ENCODE measurements at regions not wholly inside any gene's neighbourhood (a gene's known extent, or its start where the extent isn't known, plus 50 kb on each side); places are given as distances from the start of the nearest gene placed in this dataset.

DNA sequence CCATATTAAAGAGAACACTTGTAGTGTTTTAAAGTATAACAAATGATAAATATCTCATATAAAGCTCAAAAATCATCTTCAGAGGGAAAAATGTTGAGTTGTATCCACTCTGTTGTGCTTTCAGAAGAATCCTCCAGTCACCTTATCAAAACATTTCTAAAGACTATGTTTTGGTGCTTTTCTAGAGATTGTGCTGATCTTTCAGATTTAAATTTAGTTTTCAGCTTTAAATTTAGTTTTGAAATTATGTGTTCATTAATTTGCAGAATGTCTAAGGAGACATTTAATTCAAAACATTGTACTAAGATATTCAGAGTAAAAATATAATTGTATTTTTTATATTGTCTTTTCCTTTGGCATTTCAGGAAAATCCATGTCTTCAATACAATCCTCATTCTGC lies 303.1 kb upstream of the KYNU start:
- Histone ChIP-seq H3K4me1 (ENCODE audit: control insufficient read depth, extremely low read depth, insufficient read depth, low read length) (no peaks in the 10 kb centered on the region), H3K27me3 (ENCODE audit: control insufficient read depth in 2 of 2, insufficient read depth in 2 of 2, low read length in 2 of 2) (no peaks in the 10 kb centered on the region), H2AFZ (ENCODE audit: low read depth, low read length) (no peak overlapping the region), H3K9me1 (replicated peaks; ENCODE audit: control insufficient read depth, extremely low read depth, insufficient read depth, low read length) (no peaks in the 10 kb centered on the region), H4K20me1 (replicated peaks; ENCODE audit: control insufficient read depth, extremely low read depth, insufficient read depth, low read length) (no peaks in the 10 kb centered on the region), H3K9me3 (replicated peaks; ENCODE audit: control insufficient read depth, insufficient read depth, low read length) (no peaks in the 10 kb centered on the region), H3K79me2 (ENCODE audit: control insufficient read depth, insufficient read depth, low read length) (no peaks in the 10 kb centered on the region), H3K27ac (ENCODE audit: insufficient read depth, low read depth, low read length) (no peak overlapping the region), H3K4me2 (ENCODE audit: insufficient read depth, low read length) (no peak overlapping the region), H3K4me3 (replicated peaks in 1 of 3; ENCODE audit: insufficient read depth in 1 of 3, low read depth in 1 of 3, low read length in 3 of 3) (no peak overlapping the region), H3K36me3 (ENCODE audit: control insufficient read depth in 2 of 2, extremely low read depth in 1 of 2, insufficient read depth in 2 of 2, low read length in 2 of 2) (no peaks in the 10 kb centered on the region), H3K9ac (replicated peaks; ENCODE audit: extremely low read depth, insufficient read depth, low read length) (no peak overlapping the region)
- FAIRE-seq: no peak
- intact Hi-C loops (cut with micrococcal nuclease): no loop called here
- DNase-seq (ENCODE audit: low read depth, low spot score): no peak
- ChIA-PET CTCF (no interaction called here), POLR2A (no interaction called here)
- dilution Hi-C loops (cut with MboI; ENCODE audit: extremely low pct_ligation_motif_present, low sequenced_read_pairs): no loop called here
- BruUV-seq (replicated peaks): no TSS peak
- TF ChIP-seq MYC (IDR thresholded peaks at IDR 0.05; ENCODE audit: low read depth, low read length): no peak
- TF ChIP-seq FOS (IDR thresholded peaks at IDR 0.05; ENCODE audit: borderline replicate concordance, insufficient read depth, low read length): no peak

DNA sequence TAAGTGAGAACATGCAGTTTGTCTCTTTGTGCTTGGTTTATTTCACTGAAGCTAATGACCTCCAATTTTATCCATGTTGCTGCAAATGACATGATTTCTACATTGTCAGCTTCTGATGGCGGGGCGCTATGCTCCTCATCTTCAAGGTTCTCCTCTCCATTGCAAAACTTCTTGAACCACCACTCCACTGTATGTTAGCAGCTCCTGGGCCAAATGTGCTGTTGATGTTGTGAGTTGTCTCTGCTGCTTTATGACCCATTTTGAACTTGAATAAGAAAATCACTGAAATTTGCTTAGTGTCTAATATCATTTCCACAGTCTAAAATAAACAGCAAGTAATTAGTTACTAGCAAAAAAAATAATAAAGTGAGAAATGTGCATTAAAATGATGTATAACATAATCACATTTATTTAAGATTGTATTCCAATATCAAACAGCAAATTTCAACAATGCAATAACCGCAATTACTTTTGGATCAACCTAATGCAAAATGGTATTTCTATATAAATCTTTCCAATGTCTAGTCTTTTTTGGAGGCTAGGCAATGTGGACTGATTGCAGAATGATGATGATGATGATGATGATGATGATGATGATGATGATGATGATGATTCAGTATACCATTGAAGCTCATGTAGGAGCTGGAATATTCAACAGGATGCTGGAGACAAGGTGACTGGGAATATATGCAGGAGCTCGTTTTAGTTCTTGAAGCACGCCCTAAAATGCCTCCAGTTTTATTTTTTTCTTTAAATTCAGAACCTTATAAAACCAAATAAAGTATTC lies 304.9 kb upstream of the KYNU start:
- no peak overlapping the region for H3K4me2 ChIP-seq (ENCODE audit: insufficient read depth, low read length)
- intact Hi-C loops (cut with micrococcal nuclease) (no loop called here), dilution Hi-C loops (cut with MboI; ENCODE audit: extremely low pct_ligation_motif_present, low sequenced_read_pairs) (no loop called here)
- no peak overlapping the region for H3K9ac ChIP-seq (replicated peaks; ENCODE audit: extremely low read depth, insufficient read depth, low read length)
- no peak for DNase-seq (ENCODE audit: low read depth, low spot score)
- H3K4me1 ChIP-seq (ENCODE audit: control insufficient read depth, extremely low read depth, insufficient read depth, low read length): no peaks in the 10 kb centered on the region
- H3K4me3 ChIP-seq (replicated peaks in 1 of 3; ENCODE audit: insufficient read depth in 1 of 3, low read depth in 1 of 3, low read length in 3 of 3): no peak overlapping the region
- H3K79me2 ChIP-seq (ENCODE audit: control insufficient read depth, insufficient read depth, low read length): no peaks in the 10 kb centered on the region
- H3K27me3 ChIP-seq (ENCODE audit: control insufficient read depth in 2 of 2, insufficient read depth in 2 of 2, low read length in 2 of 2): no peaks in the 10 kb centered on the region
- H2AFZ ChIP-seq (ENCODE audit: low read depth, low read length): no peak overlapping the region
- no peak overlapping the region for H3K27ac ChIP-seq (ENCODE audit: insufficient read depth, low read depth, low read length)
- ChIA-PET CTCF (interaction anchor here (1.4 kb wide), 1 partner anchor 12 kb away, joined by 3 read pairs; no protein-coding TSS in a partner anchor), POLR2A (no interaction called here)
- no peaks in the 10 kb centered on the region for H3K9me1 ChIP-seq (replicated peaks; ENCODE audit: control insufficient read depth, extremely low read depth, insufficient read depth, low read length)
- no peak for FAIRE-seq
- H3K9me3 ChIP-seq (replicated peaks; ENCODE audit: control insufficient read depth, insufficient read depth, low read length): no peaks in the 10 kb centered on the region
- BruUV-seq (replicated peaks): no TSS peak
- no peaks in the 10 kb centered on the region for H4K20me1 ChIP-seq (replicated peaks; ENCODE audit: control insufficient read depth, extremely low read depth, insufficient read depth, low read length)
- no peak for TF ChIP-seq MYC (IDR thresholded peaks at IDR 0.05; ENCODE audit: low read depth, low read length)
- TF ChIP-seq JUN (IDR thresholded peaks at IDR 0.05; ENCODE audit: borderline replicate concordance, insufficient read depth, insufficient read length, low read depth): no peak
- no peak for TF ChIP-seq POLR2A (IDR thresholded peaks at IDR 0.05; ENCODE audit: low read depth, low read length)
- TF ChIP-seq GATA2 (IDR thresholded peaks at IDR 0.05; ENCODE audit: insufficient read depth, insufficient read length, low read depth, low read length): no peak
- no peak for TF ChIP-seq POLR2AphosphoS5 (IDR thresholded peaks at IDR 0.05; ENCODE audit: insufficient read depth, low read depth, low read length)
- TF ChIP-seq, protein P1, sequence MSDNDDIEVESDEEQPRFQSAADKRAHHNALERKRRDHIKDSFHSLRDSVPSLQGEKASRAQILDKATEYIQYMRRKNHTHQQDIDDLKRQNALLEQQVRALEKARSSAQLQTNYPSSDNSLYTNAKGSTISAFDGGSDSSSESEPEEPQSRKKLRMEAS (IDR thresholded peaks at IDR 0.05; ENCODE audit: insufficient read depth, insufficient read length): no peak
- H3K36me3 ChIP-seq (ENCODE audit: control insufficient read depth in 2 of 2, extremely low read depth in 1 of 2, insufficient read depth in 2 of 2, low read length in 2 of 2): no peaks in the 10 kb centered on the region

Data from endothelial cell of umbilical vein (primary cell).